CD4-positive, alpha-beta T cell (primary cell): ENCODE measurements at regions not wholly inside any gene's neighbourhood (a gene's known extent, or its start where the extent isn't known, plus 50 kb on each side); places are given as distances from the start of the nearest gene placed in this dataset.

Source experiments
- ATAC-seq: fragments of 200-7000 bp; cut with Tn5 transposase; one replicate; pipeline ENCODE4 v1.10.0; 2022; ENCODE audit warnings: mild to moderate bottlenecking; ENCODE audit not compliant: poor library complexity
- CTCF ChIA-PET: fragments of 350-600 bp; sonication (Branson Sonifier 250); formaldehyde crosslinking; loops from one replicate; lab custom pipeline; 2021; ENCODE audit warnings: antibody characterized with exemption, inconsistent platforms; lab: Charles Lee
- POLR2A ChIA-PET: fragments of 350-600 bp; sonication (Branson Sonifier 250); formaldehyde crosslinking; loops from one replicate; lab custom pipeline; 2021; ENCODE audit warnings: antibody characterized with exemption, inconsistent platforms; lab: Charles Lee
- DNase-seq, 14 experiments: peaks; one replicate each; pipeline ENCODE4 v3.0.0-alpha.2; 2013 to 2020; ENCODE audit warnings: mixed read lengths in 2 of 14
- H3K27ac ChIP-seq, 2 donors: one replicate each; pipeline versions ENCODE4 v1.5.1 to v1.7.0; 2013; ENCODE audit warnings: low read length in 2 of 2, low read depth in 1 of 2, mild to moderate bottlenecking in 1 of 2
- H3K27me3 ChIP-seq, 2 experiments: 1 replicate in 1 of 2; 2 replicates in 1 of 2; pipeline versions ENCODE4 v1.6.1 to v1.7.0; 2013; ENCODE audit warnings: low read length in 2 of 2, control low read depth in 1 of 2, mild to moderate bottlenecking in 1 of 2, moderate library complexity in 1 of 2; ENCODE audit not compliant: insufficient read depth in 2 of 2, control insufficient read depth in 1 of 2
- H3K36me3 ChIP-seq: one replicate; pipeline ENCODE4 v1.6.1; 2013; ENCODE audit warnings: low read length, control low read depth; ENCODE audit not compliant: insufficient read depth
- H3K4me1 ChIP-seq: one replicate; pipeline ENCODE4 v1.6.1; 2013; ENCODE audit warnings: low read length, control low read depth; ENCODE audit not compliant: insufficient read depth
- H3K4me3 ChIP-seq: one replicate; pipeline ENCODE4 v1.5.1; 2013; ENCODE audit warnings: mild to moderate bottlenecking, low read length, moderate library complexity
- H3K9me3 ChIP-seq, 2 experiments: 1 replicate in 1 of 2; 2 replicates in 1 of 2; pipeline versions ENCODE4 v1.6.1 to v1.7.0; 2013; ENCODE audit warnings: low read length in 2 of 2, mild to moderate bottlenecking in 2 of 2, control low read depth in 1 of 2, moderate library complexity in 1 of 2; ENCODE audit not compliant: control insufficient read depth in 1 of 2, insufficient read depth in 1 of 2
- H3K27ac Mint-ChIP-seq: one replicate; pipeline ENCODE4 v1.8.0; 2020; ENCODE audit warnings: mixed read lengths
- H3K27me3 Mint-ChIP-seq: one replicate; pipeline ENCODE4 v1.8.0; 2021; ENCODE audit warnings: mixed read lengths
- H3K36me3 Mint-ChIP-seq: one replicate; pipeline ENCODE4 v1.8.0; 2021; ENCODE audit warnings: low read depth, mixed read lengths
- H3K4me1 Mint-ChIP-seq: one replicate; pipeline ENCODE4 v1.8.0; 2021; ENCODE audit warnings: low read depth, mixed read lengths
- H3K4me3 Mint-ChIP-seq: one replicate; pipeline ENCODE4 v1.8.0; 2020; ENCODE audit warnings: mild to moderate bottlenecking, mixed read lengths
- H3K9me3 Mint-ChIP-seq: one replicate; pipeline ENCODE4 v1.8.0; 2020; ENCODE audit warnings: mixed read lengths
- intact Hi-C, 2 experiments: fragments of 100-400 bp; cut with DNase I in 1 of 2; cut with micrococcal nuclease in 1 of 2; formaldehyde crosslinking; loops; one replicate each; pipeline versions ENCODE4 v1.15.1 to v1.9.0; 2023 to 2025; cut with DNase I, micrococcal nuclease
- TF ChIP-seq, protein P1 (sequence below): fragments of 200-600 bp; IDR thresholded peaks from one replicate; pipeline ENCODE4 v1.8.0; 2022; ENCODE audit warnings: antibody characterized with exemption, mild to moderate bottlenecking

DNA sequence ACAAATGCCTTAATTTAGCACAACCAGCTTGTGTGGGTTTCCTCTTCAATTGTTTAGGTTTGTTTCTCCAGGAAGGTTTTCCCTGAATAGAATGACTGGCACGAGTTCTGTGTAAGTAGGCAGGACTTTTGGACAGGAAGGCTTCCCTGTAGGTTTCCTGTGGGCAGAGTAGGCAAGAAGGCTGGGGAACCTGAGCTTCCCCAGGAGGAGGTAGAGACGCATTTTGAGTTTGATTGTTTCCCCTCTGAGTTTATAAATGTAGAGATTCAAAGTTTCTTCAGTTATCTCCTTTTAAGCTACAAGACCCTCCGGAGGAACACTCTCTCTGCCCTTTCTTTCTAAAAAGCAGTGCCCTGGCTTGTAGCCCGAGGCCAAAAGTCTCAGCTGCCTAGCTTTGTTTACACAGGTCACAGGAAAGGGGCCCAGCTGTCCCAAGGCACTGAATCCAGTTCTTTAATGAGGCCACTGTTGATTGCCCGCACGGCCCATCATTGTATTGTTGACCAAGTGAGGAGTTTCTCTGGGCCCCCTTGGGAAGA lies 66.6 kb upstream of the RDX start:
- Mint-ChIP-seq H3K27ac (no peak overlapping the region), H3K4me1 (no peaks in the 10 kb centered on the region), H3K9me3 (no peaks in the 10 kb centered on the region), H3K36me3 (no peaks in the 10 kb centered on the region), H3K4me3 (no peak overlapping the region), H3K27me3 (no peaks in the 10 kb centered on the region)
- no peak for DNase-seq
- CTCF ChIA-PET: no interaction called here
- Histone ChIP-seq H3K4me1 (no peaks in the 10 kb centered on the region), H3K27me3 (no peaks in the 10 kb centered on the region), H3K36me3 (no peaks in the 10 kb centered on the region), H3K27ac (no peak overlapping the region), H3K9me3 (no peaks in the 10 kb centered on the region), H3K4me3 (no peak overlapping the region)
- no peak for ATAC-seq
- TF ChIP-seq, protein P1, sequence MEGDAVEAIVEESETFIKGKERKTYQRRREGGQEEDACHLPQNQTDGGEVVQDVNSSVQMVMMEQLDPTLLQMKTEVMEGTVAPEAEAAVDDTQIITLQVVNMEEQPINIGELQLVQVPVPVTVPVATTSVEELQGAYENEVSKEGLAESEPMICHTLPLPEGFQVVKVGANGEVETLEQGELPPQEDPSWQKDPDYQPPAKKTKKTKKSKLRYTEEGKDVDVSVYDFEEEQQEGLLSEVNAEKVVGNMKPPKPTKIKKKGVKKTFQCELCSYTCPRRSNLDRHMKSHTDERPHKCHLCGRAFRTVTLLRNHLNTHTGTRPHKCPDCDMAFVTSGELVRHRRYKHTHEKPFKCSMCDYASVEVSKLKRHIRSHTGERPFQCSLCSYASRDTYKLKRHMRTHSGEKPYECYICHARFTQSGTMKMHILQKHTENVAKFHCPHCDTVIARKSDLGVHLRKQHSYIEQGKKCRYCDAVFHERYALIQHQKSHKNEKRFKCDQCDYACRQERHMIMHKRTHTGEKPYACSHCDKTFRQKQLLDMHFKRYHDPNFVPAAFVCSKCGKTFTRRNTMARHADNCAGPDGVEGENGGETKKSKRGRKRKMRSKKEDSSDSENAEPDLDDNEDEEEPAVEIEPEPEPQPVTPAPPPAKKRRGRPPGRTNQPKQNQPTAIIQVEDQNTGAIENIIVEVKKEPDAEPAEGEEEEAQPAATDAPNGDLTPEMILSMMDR: no peak
- POLR2A ChIA-PET: no interaction called here
- intact Hi-C loops: no loop called here

DNA sequence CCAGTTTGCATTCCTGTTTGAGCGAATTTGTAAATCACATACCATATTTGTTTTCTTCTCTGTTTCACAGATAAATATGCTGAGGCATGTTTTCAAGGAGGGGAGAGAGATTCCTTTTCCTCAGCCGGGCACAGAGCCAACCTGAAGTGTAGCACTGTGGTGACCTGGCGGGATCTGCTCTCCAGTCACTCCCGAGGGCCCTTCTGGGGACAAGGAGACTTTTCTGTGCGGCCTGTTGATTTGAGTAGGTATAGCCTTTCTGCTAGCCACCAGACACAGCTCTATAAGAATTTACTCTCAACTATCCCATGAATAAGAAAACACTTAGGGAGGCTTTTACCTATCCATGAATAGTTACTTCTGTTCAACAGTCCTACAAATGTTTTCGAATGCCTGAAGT lies 63.5 kb upstream of the FDX1 start:
- Histone ChIP-seq H3K4me3 (no peak overlapping the region), H3K27ac (no peak overlapping the region), H3K36me3 (no peaks in the 10 kb centered on the region), H3K27me3 (no peaks in the 10 kb centered on the region), H3K9me3 (no peaks in the 10 kb centered on the region), H3K4me1 (no peaks in the 10 kb centered on the region)
- intact Hi-C loops: no loop called here
- Mint-ChIP-seq H3K4me1 (no peaks in the 10 kb centered on the region), H3K27me3 (no peaks in the 10 kb centered on the region), H3K27ac (no peak overlapping the region), H3K9me3 (no peaks in the 10 kb centered on the region), H3K36me3 (no peaks in the 10 kb centered on the region), H3K4me3 (no peak overlapping the region)
- TF ChIP-seq, protein P1: no peak
- CTCF ChIA-PET: interaction anchor here (2.5 kb wide), 1 partner anchor 165 kb away, joined by 7 read pairs; no protein-coding TSS in a partner anchor
- DNase-seq: no peak
- POLR2A ChIA-PET: no interaction called here
- ATAC-seq: no peak

DNA sequence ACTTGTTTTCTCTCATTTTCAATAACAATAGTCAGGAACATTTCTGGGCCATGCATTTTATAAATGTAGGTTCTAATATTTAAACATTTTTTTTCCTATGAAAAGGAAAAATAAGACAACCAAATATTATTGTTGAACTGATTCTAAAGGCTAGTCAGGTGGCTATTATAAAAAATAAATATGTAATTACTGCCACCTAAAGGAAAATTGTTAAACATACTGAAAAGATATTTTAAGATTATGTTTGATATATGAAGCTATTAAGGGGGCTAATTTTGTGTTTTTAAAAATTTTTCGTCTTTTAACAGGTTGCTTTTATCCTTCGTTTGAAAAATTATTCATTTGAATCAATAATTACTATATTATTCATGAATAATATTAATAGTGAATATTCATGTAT lies 62.2 kb upstream of the FDX1 start:
- POLR2A ChIA-PET: no interaction called here
- no peaks in the 10 kb centered on the region for H3K27me3 ChIP-seq
- no peaks in the 10 kb centered on the region for H3K9me3 ChIP-seq
- intact Hi-C loops: no loop called here
- no peak overlapping the region for H3K27ac Mint-ChIP-seq
- H3K36me3 ChIP-seq: no peaks in the 10 kb centered on the region
- H3K4me1 ChIP-seq: no peaks in the 10 kb centered on the region
- H3K27me3 Mint-ChIP-seq: no peaks in the 10 kb centered on the region
- CTCF ChIA-PET: interaction anchor here (2.5 kb wide), 1 partner anchor 166 kb away, joined by 7 read pairs; no protein-coding TSS in a partner anchor
- DNase-seq: peak in 1 of 14 experiments; percentile 29
- H3K4me3 Mint-ChIP-seq: no peak overlapping the region
- ATAC-seq: no peak
- TF ChIP-seq, protein P1: no peak
- H3K27ac ChIP-seq: no peak overlapping the region
- H3K36me3 Mint-ChIP-seq: no peaks in the 10 kb centered on the region
- no peaks in the 10 kb centered on the region for H3K4me1 Mint-ChIP-seq
- H3K9me3 Mint-ChIP-seq: no peaks in the 10 kb centered on the region
- H3K4me3 ChIP-seq: no peak overlapping the region
